HL-60 (cell line): ENCODE measurements at regions not wholly inside any gene's neighbourhood (a gene's known extent, or its start where the extent isn't known, plus 50 kb on each side); places are given as distances from the start of the nearest gene placed in this dataset.

ENCODE experiments used
- GABPA ChIP-seq: IDR thresholded peaks from 2 replicates; pipeline ENCODE4 v1.6.1; 2012; ENCODE audit warnings: low read depth
- POLR2AphosphoS5 ChIP-seq: IDR thresholded peaks from 2 replicates; pipeline ENCODE4 v1.6.1; 2012; ENCODE audit warnings: low read depth
- SPI1 ChIP-seq: IDR thresholded peaks from 2 replicates; pipeline ENCODE4 v1.6.1; 2012; ENCODE audit warnings: low read depth, mild to moderate bottlenecking, borderline replicate concordance
- TF ChIP-seq, protein P1 (sequence below): IDR thresholded peaks from one replicate; pipeline ENCODE4 v1.5.1; 2011; ENCODE audit warnings: low read length, control low read depth, inconsistent platforms; ENCODE audit not compliant: insufficient read depth
- TF ChIP-seq, protein P2 (sequence below): IDR thresholded peaks from 2 replicates; pipeline ENCODE4 v1.6.1; 2012; ENCODE audit warnings: low read depth; ENCODE audit not compliant: insufficient replicate concordance

DNA sequence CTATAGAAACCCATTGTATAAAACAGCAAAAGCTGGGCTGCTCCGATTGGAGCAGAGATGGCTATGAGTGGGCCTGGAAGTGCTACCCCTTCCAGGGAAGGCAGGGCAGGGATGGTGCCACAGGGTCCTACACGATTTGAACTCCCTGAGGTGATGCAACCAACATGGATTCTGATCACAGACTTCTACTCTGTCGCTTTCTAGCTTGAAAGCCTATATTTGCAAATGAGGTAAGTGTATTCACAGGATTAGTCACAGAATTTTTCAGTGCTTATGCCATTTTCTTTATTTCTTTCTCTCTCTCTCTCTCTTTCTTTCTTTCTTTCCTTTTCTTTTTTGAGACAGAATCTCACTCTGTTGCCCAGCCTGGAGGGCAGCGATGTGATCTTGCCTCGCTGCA, 179.0 kb downstream of the SPRY2 start:
- TF ChIP-seq, protein P1, sequence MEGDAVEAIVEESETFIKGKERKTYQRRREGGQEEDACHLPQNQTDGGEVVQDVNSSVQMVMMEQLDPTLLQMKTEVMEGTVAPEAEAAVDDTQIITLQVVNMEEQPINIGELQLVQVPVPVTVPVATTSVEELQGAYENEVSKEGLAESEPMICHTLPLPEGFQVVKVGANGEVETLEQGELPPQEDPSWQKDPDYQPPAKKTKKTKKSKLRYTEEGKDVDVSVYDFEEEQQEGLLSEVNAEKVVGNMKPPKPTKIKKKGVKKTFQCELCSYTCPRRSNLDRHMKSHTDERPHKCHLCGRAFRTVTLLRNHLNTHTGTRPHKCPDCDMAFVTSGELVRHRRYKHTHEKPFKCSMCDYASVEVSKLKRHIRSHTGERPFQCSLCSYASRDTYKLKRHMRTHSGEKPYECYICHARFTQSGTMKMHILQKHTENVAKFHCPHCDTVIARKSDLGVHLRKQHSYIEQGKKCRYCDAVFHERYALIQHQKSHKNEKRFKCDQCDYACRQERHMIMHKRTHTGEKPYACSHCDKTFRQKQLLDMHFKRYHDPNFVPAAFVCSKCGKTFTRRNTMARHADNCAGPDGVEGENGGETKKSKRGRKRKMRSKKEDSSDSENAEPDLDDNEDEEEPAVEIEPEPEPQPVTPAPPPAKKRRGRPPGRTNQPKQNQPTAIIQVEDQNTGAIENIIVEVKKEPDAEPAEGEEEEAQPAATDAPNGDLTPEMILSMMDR: no peak
- TF ChIP-seq SPI1 (no peak), POLR2AphosphoS5 (no peak), GABPA (no peak)
- TF ChIP-seq, protein P2, sequence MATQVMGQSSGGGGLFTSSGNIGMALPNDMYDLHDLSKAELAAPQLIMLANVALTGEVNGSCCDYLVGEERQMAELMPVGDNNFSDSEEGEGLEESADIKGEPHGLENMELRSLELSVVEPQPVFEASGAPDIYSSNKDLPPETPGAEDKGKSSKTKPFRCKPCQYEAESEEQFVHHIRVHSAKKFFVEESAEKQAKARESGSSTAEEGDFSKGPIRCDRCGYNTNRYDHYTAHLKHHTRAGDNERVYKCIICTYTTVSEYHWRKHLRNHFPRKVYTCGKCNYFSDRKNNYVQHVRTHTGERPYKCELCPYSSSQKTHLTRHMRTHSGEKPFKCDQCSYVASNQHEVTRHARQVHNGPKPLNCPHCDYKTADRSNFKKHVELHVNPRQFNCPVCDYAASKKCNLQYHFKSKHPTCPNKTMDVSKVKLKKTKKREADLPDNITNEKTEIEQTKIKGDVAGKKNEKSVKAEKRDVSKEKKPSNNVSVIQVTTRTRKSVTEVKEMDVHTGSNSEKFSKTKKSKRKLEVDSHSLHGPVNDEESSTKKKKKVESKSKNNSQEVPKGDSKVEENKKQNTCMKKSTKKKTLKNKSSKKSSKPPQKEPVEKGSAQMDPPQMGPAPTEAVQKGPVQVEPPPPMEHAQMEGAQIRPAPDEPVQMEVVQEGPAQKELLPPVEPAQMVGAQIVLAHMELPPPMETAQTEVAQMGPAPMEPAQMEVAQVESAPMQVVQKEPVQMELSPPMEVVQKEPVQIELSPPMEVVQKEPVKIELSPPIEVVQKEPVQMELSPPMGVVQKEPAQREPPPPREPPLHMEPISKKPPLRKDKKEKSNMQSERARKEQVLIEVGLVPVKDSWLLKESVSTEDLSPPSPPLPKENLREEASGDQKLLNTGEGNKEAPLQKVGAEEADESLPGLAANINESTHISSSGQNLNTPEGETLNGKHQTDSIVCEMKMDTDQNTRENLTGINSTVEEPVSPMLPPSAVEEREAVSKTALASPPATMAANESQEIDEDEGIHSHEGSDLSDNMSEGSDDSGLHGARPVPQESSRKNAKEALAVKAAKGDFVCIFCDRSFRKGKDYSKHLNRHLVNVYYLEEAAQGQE: no peak
